COR-L47 (cell line): ENCODE measurements at regions not wholly inside any gene's neighbourhood (a gene's known extent, or its start where the extent isn't known, plus 50 kb on each side); places are given as distances from the start of the nearest gene placed in this dataset.

Experiments
- DNase-seq: peaks from one replicate; lab custom pipeline; 2025; lab: John Stamatoyannopoulos, UW

DNA sequence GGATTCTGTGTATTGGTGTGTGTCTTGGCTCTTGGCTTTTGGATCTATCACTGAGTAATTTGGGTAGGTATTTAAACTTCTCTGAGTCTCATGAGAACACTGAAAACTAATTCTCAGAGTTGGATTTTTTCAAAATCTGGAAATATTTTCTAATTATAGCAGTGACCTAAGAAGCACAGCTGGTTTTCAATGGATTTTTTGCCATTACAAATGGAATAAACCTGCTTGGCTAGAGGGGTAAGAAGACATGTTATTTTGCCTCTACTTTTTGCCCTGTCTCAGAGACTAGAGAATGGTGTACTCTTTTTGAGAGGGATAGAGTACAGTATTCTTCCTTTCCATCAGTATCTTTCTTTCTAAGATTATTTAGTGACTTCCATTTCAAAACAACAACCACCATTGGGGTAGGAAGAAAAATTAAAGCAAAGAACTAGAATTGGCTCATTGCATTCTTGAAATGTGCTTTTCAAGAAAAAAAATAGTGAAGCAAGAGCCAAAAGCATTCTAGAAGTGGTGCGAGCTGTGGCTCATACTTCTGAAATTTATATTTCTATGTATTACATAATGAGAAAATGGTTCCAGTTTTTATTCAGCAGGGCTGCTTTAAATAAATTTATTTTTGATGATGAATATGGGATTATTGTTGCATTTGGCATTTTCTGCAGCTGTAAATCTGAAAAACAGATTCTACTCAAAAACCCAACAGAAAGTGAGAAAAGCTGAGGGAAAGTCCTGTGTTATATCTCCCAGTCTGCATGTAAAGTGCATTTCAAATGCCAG is 850.2 kb upstream of the SLIT2 start:
- no peak for DNase-seq

DNA sequence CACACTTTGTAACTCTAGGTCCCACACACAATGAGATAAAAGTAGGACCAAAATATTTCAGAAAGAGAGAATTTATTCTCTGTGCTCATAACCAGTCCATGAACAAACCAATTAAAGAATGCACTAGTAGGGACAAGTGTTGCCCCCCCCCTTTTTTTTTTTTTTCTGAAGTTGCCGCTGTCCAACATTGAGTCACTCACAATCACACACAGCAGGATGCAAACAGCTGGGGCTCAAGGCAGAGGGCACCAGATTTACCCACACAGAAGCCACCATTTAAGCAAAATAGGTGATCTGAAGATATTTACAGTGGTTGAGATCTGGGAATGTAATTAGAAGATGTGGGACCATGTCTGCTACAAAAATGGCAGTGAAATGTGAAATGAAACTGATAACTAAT is 850.9 kb upstream of the SLIT2 start:
- no peak for DNase-seq

GRCh38 chr4:19399001-19399400 is 852.7 kb upstream of the SLIT2 start:
- DNase-seq = no peak

DNA sequence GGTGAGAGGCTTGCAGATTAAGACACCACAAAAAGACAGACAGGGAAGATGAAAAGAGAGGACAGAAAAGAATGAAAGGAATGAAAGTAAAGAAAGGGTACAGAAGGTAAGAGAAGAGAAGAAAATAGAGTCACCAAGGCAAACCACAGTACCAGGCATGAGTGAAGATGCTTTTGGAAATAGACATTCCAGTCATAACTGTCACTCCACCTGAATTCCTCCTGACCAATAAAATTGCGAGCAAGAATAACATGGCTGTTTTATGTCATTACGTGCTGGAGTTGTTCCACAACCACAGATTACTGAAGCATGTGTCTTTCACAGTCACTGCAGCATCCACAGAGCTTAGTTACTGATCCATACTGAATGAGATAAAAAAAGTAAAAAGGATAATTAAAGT is 864.9 kb upstream of the SLIT2 start:
- DNase-seq = no peak

DNA sequence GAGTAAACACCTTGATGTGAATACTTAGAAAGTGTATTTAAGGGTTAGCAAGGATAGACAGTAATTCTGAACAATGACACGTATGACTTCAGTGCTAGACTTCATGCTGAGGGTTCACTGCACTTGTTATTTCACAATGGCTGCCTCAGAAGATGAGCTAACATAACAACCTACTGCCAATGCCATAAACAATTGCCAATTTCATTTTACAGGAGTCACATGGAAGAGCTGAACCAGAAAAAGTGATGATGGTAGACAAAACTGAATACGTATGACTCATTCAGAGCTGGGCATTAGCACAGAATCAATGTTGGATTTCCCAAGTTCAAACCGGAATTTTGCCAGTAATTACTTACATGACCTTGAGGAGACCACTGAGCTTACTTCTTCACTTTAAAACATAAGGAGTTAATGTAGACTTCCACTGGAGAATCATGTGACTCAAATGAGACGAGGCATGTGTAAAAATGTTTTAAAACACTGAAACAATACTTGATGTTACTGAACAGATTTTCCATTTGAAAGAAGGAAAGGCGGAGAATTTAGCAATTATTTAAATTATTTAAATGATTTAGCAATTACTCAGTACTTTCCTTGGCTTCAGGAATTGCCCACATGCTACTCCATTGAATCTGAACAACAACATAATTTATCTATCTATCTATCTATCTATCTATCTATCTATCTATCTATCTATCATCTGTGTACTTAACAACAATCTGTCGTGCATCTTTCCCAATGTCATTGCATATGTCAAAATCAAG is 868.5 kb upstream of the SLIT2 start:
- peak; percentile 17 for DNase-seq

DNA sequence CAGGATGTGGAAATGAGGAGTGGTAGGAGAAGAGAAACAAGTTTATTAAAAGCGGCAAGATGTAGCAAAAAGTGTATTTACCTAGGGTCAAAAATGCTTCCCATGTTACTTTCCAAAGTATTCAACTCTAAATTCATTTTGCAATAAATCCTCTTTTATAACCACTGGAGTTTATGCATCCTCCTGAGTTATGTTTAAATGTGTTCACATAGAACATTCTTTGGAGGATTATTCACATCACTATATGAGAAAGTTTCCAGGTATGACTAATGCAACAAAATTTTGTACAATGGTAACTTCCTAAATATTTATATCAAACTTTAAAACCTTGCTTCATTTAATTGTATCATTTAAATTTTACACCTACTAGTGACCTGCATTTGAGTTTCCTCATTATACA is 870.6 kb upstream of the SLIT2 start:
- DNase-seq = no peak

- DNase-seq = no peak
Observed at GRCh38 chr4:19380600-19380999, 871.1 kb upstream of the SLIT2 start.

DNA sequence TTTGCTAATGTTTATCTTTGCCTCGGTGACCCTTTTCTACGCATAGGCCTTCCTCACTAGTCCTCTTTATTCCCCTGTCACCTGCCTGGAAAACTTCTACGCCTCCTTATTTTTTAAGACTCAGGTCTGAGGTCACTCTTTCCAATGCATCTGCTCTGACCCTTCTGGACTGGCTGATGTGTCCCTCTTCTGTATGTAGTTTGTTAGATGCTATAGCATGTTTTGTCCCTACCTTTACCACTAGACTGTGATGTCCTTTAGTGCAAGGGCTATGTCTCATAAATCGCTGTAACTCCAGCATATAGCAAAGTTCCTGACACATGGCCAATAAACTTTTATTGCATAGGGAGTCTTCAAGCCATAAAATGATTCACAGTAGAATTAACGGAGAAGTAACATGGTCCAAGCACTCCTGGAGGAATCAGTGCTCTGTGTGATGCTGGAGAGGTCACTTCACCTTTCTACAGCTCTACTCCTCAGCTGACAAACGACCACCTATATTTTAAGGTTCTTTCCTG is 872.5 kb upstream of the SLIT2 start:
- DNase-seq = no peak

GRCh38 chr4:19375931-19376330 is 875.8 kb upstream of the SLIT2 start:
- DNase-seq = no peak

DNA sequence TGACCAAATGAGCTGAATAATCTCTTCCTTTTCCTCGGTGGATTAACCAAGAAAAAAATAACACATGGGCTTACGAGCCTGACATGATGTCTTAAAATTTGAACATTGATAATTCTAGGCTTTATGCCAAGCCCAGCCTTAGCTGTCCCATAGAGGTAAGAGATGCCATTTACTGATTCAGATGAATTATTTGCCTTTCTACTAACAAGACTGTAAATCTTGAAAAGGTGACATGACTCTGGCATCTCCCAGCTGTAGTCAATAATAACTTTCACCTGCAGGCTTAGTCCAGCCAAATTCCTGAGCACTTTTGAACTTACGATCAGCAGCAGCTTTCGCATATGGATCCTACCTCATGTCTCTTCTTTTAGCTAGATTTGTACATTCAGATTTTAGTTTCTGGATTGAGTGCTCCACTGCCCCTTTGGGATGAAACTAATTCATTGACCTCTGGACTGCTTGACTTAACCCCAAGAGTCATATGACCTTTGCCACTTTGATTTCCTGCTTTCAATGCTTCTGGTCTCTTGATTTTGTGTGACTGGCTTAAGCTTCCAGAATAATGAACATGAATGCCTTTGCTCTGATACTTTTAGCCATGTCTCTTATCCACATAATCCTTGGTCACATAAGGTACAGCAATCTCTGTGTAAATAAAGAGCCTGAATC is 876.4 kb upstream of the SLIT2 start:
- DNase-seq = no peak

DNA sequence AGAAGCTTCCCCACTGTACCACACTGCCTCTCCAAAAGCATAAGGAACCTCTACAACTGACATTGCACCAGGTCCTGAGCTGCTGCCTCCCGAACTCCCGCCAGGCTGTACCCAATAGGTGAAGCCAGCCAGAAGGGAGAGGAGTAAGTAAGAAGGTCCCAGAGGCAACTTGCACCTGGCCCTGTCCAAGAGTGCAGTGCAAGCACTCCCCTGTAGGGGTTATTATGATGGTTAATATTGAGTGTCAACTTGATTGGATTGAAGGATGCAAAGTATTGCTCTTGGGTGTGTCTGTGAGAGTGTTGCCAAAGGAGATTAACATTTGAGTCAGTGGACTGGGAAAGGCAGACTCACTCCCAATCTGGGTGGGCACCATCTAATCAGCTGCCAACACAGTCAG is 879.3 kb upstream of the SLIT2 start:
- DNase-seq = no peak

- DNase-seq = no peak
Observed at GRCh38 chr4:19368800-19369199, 882.9 kb upstream of the SLIT2 start.

- DNase-seq = no peak
Observed at GRCh38 chr4:19366916-19367315, 884.8 kb upstream of the SLIT2 start.

DNA sequence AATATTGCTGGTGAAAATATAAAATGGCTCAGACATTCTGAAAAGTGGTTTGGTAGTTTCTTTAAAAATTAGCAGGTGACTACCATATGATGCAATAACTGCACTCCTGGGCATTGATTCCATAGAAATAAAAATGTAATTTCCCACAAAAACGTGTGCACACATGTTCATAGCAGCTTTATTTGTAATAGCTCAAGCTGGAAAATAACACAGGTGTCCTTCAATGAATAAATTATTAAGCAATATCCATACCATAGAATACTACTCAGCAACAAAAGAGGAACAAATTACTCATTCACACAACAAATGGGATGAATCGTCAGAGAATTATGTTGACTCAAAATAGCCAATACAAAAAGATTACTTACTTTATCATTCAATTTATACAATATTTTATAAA is 893.7 kb upstream of the SLIT2 start:
- no peak for DNase-seq

GRCh38 chr4:19349416-19349815 is 902.3 kb upstream of the SLIT2 start:
- DNase-seq = no peak

DNA sequence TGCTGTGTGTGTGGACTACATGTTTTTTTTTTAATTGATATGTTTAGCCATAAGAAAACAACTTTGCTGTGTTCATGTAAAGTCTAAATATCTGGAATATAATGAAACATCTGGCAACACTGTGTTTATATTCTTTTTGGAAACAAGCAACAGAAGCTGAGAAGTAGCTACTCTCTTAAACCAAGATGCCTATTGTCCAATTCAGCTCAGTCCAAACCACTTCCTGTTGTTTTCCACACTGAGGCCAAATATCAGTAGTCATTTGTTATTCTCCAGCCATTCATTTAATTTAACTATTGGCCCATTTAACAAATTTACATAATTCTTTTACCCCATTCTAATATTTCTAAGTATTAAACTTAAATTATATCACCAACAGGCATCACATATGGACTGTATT is 903.0 kb upstream of the SLIT2 start:
- no peak for DNase-seq

- no peak for DNase-seq
Observed at GRCh38 chr4:19346636-19347035, 905.1 kb upstream of the SLIT2 start.

GRCh38 chr4:19329631-19330030 is 922.1 kb upstream of the SLIT2 start:
- DNase-seq = no peak

DNA sequence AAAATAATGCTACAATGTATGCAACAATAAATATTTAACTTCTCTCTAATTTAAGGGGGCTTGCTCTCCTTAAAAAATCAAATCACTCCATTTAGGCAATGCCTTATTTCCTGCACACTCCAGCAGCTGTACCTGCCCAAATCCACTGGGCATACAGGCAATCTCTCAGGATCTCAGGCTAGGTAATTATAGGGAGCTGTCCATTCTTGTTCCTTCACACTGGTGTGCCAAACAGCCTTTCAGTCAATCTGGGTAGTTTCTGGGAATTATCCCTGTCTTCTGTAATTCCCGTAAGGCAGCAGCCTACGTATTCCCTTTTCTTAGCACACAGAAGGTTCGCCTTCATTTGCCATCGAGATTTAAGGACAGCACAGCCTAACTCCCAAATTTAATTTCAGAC is 922.6 kb upstream of the SLIT2 start:
- no peak for DNase-seq

GRCh38 chr4:19327364-19327763 is 924.3 kb upstream of the SLIT2 start:
- DNase-seq = no peak

DNA sequence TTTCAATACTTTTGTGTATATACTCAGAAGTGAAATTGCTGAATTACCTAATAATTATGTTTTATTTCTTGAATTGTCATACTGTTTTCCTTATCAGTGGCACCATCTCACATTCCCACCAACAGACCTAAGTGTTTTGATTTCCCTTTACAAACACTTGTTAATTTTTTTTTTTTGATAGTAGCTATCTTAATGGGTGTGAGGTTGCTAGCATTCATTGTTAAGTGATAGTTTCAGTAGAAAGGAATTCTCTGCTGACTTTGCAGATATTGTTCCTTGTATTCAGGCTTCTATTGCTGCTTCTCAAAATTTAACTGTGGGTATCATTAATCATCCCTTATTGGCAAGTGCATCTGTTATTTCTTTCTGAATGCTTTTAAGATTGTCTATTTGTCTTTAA is 927.5 kb upstream of the SLIT2 start:
- no peak for DNase-seq

GRCh38 chr4:19319607-19320006 is 932.1 kb upstream of the SLIT2 start:
- DNase-seq = peak; percentile 84

DNA sequence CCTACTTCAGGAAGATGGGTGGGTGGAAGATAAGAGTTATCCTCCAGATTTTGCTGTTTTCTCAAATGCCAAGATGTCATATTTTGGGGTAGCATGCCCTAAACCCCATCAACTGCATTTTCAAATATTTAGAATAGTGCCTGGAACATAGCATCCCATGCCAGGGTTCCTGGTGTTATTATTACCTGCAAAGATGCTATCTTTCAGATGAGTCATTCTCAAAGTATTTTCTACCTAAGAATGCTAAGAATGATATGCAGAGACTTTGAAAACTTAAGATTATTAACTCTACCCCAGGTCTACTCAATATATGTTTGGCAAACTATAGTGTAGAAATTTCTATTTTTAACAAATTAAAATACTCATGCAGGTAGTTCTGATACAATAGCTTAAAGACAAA is 934.3 kb upstream of the SLIT2 start:
- no peak for DNase-seq
